Lower leg skin (tissue), 4 donors: ENCODE measurements at regions not wholly inside any gene's neighbourhood (a gene's known extent, or its start where the extent isn't known, plus 50 kb on each side); places are given as distances from the start of the nearest gene placed in this dataset.

Experiments used
- DNase-seq, 2 donors: peaks; one replicate each; pipeline ENCODE4 v3.0.0-alpha.2; 2019; ENCODE audit warnings: low spot score in 2 of 2
- H3K4me3 ChIP-seq: fragments of 200-600 bp; sonication (generic); 2 replicates; pipeline ENCODE4 v1.5.1; 2017; ENCODE audit warnings: mild to moderate bottlenecking, low read depth; ENCODE audit not compliant: poor library complexity, severe bottlenecking
- POLR2A ChIP-seq, 2 donors: fragments of 450-650 bp; IDR thresholded peaks; one replicate each; pipeline ENCODE4 v1.6.1; 2016 to 2017; ENCODE audit warnings: antibody characterized with exemption in 2 of 2, mild to moderate bottlenecking in 1 of 2, moderate library complexity in 1 of 2
- WGBS, 2 donors: methylation state at CpG; one replicate each; pipeline ENCODE4 v1.1.5; 2018; 5-methylcytosine and 5-hydroxymethylcytosine counted together
- intact Hi-C: fragments of 100-400 bp; cut with DNase I; formaldehyde crosslinking; loops from one replicate; pipeline ENCODE4 v1.15.0; 2023; ENCODE audit warnings: low total_unique reads
- TF ChIP-seq, protein P1 (sequence below), 3 donors: fragments of 450-650 bp; IDR thresholded peaks; one replicate each; pipeline ENCODE4 v1.5.1; 2016; ENCODE audit warnings: antibody characterized with exemption in 3 of 3, mild to moderate bottlenecking in 3 of 3, moderate library complexity in 2 of 3

DNA sequence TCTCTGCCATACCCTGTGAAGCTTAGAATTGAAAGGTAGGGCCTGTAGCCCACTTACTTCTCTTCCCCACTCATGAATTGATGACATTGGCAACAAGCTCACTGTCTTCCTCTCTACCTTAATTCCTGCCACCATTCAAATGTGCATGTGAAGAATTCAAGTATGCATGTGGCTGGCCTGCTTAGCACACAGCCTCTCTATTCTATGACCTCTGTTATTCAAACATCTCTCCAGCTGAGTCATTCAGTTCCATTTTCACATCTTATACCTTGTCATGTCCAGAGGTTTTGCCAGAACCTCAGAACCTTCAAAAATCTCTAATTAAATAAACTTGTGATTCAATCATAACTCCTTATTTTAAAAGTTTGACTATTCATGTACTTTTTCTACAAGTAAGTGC lies 114.7 kb upstream of the MAN2A1 start:
- no peak overlapping the region for H3K4me3 ChIP-seq

DNA sequence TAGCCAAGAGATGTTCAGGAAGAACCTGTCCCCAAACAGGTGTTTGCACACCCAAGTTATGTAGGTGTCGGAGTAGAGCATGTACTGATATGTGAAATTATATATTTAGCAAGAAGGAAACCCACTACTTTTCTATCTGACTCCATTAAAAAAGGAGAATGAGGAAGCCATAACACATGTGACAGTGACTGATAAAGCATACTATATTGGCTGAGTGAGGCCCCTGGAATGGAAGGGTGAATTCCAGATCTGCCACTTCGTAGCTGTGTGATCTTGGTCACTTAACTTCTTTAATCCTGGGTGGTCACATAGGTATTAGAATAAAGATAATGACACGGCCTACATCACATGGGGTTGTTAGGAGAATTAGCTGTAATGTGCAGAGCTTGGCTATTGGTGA lies 116.0 kb upstream of the MAN2A1 start:
- H3K4me3 ChIP-seq = no peak overlapping the region
- DNase-seq = no peak
- WGBS, 2 donors = 80 to 90% methylated on average over 3 of the region's 3 CpGs
- TF ChIP-seq, protein P1, sequence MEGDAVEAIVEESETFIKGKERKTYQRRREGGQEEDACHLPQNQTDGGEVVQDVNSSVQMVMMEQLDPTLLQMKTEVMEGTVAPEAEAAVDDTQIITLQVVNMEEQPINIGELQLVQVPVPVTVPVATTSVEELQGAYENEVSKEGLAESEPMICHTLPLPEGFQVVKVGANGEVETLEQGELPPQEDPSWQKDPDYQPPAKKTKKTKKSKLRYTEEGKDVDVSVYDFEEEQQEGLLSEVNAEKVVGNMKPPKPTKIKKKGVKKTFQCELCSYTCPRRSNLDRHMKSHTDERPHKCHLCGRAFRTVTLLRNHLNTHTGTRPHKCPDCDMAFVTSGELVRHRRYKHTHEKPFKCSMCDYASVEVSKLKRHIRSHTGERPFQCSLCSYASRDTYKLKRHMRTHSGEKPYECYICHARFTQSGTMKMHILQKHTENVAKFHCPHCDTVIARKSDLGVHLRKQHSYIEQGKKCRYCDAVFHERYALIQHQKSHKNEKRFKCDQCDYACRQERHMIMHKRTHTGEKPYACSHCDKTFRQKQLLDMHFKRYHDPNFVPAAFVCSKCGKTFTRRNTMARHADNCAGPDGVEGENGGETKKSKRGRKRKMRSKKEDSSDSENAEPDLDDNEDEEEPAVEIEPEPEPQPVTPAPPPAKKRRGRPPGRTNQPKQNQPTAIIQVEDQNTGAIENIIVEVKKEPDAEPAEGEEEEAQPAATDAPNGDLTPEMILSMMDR (IDR thresholded peaks at IDR 0.05) = no peak
- TF ChIP-seq POLR2A (IDR thresholded peaks at IDR 0.05) = no peak
- intact Hi-C loops = no loop called here

More for the DNA sequence above, 114.7 kb upstream of the MAN2A1 start:
- no peak for DNase-seq
- intact Hi-C loops = no loop called here
- TF ChIP-seq, protein P1 (IDR thresholded peaks at IDR 0.05) = no peak
- TF ChIP-seq POLR2A (IDR thresholded peaks at IDR 0.05) = no peak

DNA sequence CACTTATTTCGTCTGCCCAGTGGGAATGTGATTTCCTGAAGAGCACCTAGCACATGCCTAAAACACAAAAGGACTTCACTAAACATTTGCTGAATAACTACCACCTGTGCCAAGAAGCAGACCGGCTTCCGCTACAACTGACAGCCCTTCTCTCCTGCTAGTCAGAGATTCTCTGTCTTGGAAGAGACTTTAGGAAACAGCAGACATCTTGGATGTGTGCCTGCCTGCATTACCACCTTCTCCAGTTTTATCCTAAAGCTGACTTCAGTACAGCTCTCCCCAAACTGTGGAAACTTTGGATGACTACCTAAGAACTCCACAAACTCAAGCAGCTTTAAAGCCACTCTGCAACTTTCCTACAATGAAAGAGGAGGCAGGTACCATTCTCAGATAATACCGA lies 116.5 kb upstream of the MAN2A1 start:
- DNase-seq = no peak
- intact Hi-C loops = no loop called here
- WGBS, 2 donors = 86 to 88% methylated on average over 4 of the region's 4 CpGs
- TF ChIP-seq, protein P1 (IDR thresholded peaks at IDR 0.05) = no peak
- TF ChIP-seq POLR2A (IDR thresholded peaks at IDR 0.05) = no peak
- H3K4me3 ChIP-seq = no peak overlapping the region

GRCh38 chr5:109571785-109572184 lies 117.9 kb upstream of the MAN2A1 start:
- no peak for DNase-seq
- no peak overlapping the region for H3K4me3 ChIP-seq
- intact Hi-C loops = no loop called here
- 77 to 81% methylated on average over 1 of the region's 1 CpG for WGBS, 2 donors
- TF ChIP-seq, protein P1 (IDR thresholded peaks at IDR 0.05) = no peak
- TF ChIP-seq POLR2A (IDR thresholded peaks at IDR 0.05) = no peak

- TF ChIP-seq, protein P1 (IDR thresholded peaks at IDR 0.05) = no peak
- TF ChIP-seq POLR2A (IDR thresholded peaks at IDR 0.05) = no peak
- no peak overlapping the region for H3K4me3 ChIP-seq
- WGBS, 2 donors = 91 to 92% methylated on average over 20 of the region's 20 CpGs
- DNase-seq = no peak
- intact Hi-C loops = no loop called here
These were observed 119.3 kb upstream of the MAN2A1 start for GRCh38 chr5:109570362-109570874.

DNA sequence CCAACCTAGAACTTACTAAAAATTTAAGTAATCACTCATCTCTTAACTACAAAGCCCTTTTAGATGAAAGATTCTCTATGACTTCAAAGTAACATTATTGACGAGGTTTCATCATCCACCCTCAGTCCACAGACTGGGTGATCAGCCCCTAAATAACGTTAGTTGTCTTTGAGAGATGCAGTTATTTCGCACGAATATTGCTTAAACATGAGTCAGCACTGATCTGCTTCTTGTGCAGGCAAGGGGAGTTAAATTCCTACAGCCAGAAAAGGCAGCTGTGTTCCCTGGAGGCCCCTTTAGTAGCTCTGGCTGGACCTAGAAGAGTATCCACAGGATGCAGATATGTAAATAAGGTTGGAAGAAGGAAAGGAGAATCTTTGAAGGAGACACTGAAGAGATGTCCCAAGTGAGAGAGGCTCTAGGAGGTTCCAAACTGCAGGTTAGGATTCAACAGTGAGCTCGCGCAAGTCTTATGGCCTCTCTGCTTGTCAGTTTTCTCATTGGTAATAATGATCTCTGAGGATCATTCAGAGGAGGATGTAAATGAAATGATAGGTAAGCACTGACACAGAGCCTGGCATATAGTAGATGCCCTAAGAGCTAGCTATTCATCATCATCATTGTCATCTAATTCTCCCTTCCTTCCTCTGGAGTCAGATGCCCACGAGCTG lies 122.2 kb upstream of the MAN2A1 start:
- WGBS, 2 donors = 64 to 68% methylated on average over 7 of the region's 7 CpGs
- TF ChIP-seq, protein P1 (IDR thresholded peaks at IDR 0.05) = no peak
- TF ChIP-seq POLR2A (IDR thresholded peaks at IDR 0.05) = no peak
- intact Hi-C loops = no loop called here
- no peak for DNase-seq
- no peak overlapping the region for H3K4me3 ChIP-seq
